ENCODE measurements at regions not wholly inside any gene's neighbourhood (a gene's known extent, or its start where the extent isn't known, plus 50 kb on each side); places are given as distances from the start of the nearest gene placed in this dataset.

DNA sequence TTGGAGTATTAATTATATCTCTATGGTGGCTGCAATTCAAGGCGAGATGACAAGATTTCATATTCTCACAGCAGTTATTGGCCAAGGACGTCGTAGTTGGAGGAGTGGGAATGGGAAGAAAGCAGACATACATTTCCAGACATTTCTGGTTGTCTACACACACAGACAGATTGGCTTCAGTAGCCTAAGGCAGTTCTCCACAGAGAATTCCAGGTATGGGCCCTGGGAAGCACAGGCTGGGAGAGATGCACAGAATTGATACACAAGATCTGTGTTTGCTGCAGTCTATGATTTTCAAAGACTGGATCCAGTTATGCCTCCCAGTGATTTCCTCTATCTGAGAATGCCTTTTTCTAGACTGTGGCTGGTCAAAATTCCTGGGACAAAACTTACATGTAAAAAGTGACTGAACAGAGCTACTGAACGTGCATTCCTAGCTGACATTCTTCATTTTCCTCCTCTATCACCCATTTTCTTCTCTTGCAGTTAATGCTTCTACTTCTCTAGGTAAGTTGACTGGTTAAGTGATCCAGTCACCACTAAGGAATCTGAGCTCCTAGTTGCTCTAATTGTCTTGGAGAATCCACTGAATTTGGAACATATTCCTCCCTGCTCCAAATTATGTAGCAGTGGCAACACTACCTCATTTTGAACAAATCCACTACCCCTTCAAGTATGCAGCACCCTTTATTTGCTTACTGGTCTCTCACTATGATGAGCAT lies 386.7 kb upstream of the CDH7 start:
- no peaks in the 10 kb centered on the region for H3K27me3 Mint-ChIP-seq (ENCODE audit: low read depth in 2 of 2)
- TF ChIP-seq, protein P1, sequence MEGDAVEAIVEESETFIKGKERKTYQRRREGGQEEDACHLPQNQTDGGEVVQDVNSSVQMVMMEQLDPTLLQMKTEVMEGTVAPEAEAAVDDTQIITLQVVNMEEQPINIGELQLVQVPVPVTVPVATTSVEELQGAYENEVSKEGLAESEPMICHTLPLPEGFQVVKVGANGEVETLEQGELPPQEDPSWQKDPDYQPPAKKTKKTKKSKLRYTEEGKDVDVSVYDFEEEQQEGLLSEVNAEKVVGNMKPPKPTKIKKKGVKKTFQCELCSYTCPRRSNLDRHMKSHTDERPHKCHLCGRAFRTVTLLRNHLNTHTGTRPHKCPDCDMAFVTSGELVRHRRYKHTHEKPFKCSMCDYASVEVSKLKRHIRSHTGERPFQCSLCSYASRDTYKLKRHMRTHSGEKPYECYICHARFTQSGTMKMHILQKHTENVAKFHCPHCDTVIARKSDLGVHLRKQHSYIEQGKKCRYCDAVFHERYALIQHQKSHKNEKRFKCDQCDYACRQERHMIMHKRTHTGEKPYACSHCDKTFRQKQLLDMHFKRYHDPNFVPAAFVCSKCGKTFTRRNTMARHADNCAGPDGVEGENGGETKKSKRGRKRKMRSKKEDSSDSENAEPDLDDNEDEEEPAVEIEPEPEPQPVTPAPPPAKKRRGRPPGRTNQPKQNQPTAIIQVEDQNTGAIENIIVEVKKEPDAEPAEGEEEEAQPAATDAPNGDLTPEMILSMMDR (IDR thresholded peaks at IDR 0.05), result no peak
- intact Hi-C loops (cut with micrococcal nuclease), result no loop called here

GRCh38 chr18:65363011-65363410 lies 387.8 kb upstream of the CDH7 start:
- no peaks in the 10 kb centered on the region for H3K27me3 ChIP-seq (ENCODE audit: control insufficient read depth, insufficient read depth, low read length)
- no peaks in the 10 kb centered on the region for H3K36me3 ChIP-seq (ENCODE audit: control insufficient read depth, insufficient read depth, low read length)
- ATAC-seq, result no peak
- 88% methylated on average over 3 of the region's 3 CpGs for WGBS (ENCODE audit: insufficient coverage)
- no peak for DNase-seq
- Mint-ChIP-seq H3K27ac (no peak overlapping the region), H3K4me3 (no peak overlapping the region), H3K27me3 (ENCODE audit: low read depth in 2 of 2) (no peaks in the 10 kb centered on the region), H3K4me1 (no peaks in the 10 kb centered on the region), H3K9me3 (peaks cover 11 to 14% of the 10 kb centered on the region in 2 donors), H3K36me3 (peaks cover 6% of the 10 kb centered on the region)
- H3K9me3 ChIP-seq (ENCODE audit: control insufficient read depth, insufficient read depth, low read length), result peaks cover 7% of the 10 kb centered on the region
- no peak overlapping the region for H3K4me3 ChIP-seq (ENCODE audit: low read length)
- TF ChIP-seq, protein P1 (IDR thresholded peaks at IDR 0.05), result no peak
- H3K4me1 ChIP-seq (ENCODE audit: control insufficient read depth, insufficient read depth, low read length), result no peaks in the 10 kb centered on the region
- intact Hi-C loops (cut with micrococcal nuclease), result no loop called here
- H3K27ac ChIP-seq (ENCODE audit: low read length), result no peak overlapping the region

More for the DNA sequence above, 386.7 kb upstream of the CDH7 start:
- Histone ChIP-seq H3K4me3 (ENCODE audit: low read length) (no peak overlapping the region), H3K9me3 (ENCODE audit: control insufficient read depth, insufficient read depth, low read length) (peaks cover 7% of the 10 kb centered on the region), H3K36me3 (ENCODE audit: control insufficient read depth, insufficient read depth, low read length) (no peaks in the 10 kb centered on the region), H3K27me3 (ENCODE audit: control insufficient read depth, insufficient read depth, low read length) (no peaks in the 10 kb centered on the region), H3K27ac (ENCODE audit: low read length) (no peak overlapping the region), H3K4me1 (ENCODE audit: control insufficient read depth, insufficient read depth, low read length) (no peaks in the 10 kb centered on the region)
- no peak overlapping the region for H3K4me3 Mint-ChIP-seq
- ATAC-seq (no peak), DNase-seq (no peak)
- no peaks in the 10 kb centered on the region for H3K36me3 Mint-ChIP-seq
- H3K9me3 Mint-ChIP-seq, result peaks cover 10 to 12% of the 10 kb centered on the region in 2 donors
- 63% methylated on average over 4 of the region's 4 CpGs for WGBS (ENCODE audit: insufficient coverage)
- no peak overlapping the region for H3K27ac Mint-ChIP-seq
- H3K4me1 Mint-ChIP-seq, result no peaks in the 10 kb centered on the region

- no peak for DNase-seq
- Histone ChIP-seq H3K4me3 (ENCODE audit: low read length) (no peak overlapping the region), H3K27ac (ENCODE audit: low read length) (no peak overlapping the region), H3K27me3 (ENCODE audit: control insufficient read depth, insufficient read depth, low read length) (no peaks in the 10 kb centered on the region), H3K4me1 (ENCODE audit: control insufficient read depth, insufficient read depth, low read length) (no peaks in the 10 kb centered on the region), H3K9me3 (ENCODE audit: control insufficient read depth, insufficient read depth, low read length) (peaks cover 7% of the 10 kb centered on the region), H3K36me3 (ENCODE audit: control insufficient read depth, insufficient read depth, low read length) (no peaks in the 10 kb centered on the region)
- peaks cover 11 to 19% of the 10 kb centered on the region in 2 donors for H3K9me3 Mint-ChIP-seq
- no peaks in the 10 kb centered on the region for H3K4me1 Mint-ChIP-seq
- H3K4me3 Mint-ChIP-seq, result no peak overlapping the region
- no peaks in the 10 kb centered on the region for H3K27me3 Mint-ChIP-seq (ENCODE audit: low read depth in 2 of 2)
- intact Hi-C loops (cut with micrococcal nuclease), result no loop called here
- no peak for ATAC-seq
- TF ChIP-seq, protein P1 (IDR thresholded peaks at IDR 0.05), result no peak
- 88% methylated on average over 1 of the region's 1 CpG for WGBS (ENCODE audit: insufficient coverage)
- peaks cover 11% of the 10 kb centered on the region for H3K36me3 Mint-ChIP-seq
- no peak overlapping the region for H3K27ac Mint-ChIP-seq
Observed at GRCh38 chr18:65359479-65359878, 391.3 kb upstream of the CDH7 start.

DNA sequence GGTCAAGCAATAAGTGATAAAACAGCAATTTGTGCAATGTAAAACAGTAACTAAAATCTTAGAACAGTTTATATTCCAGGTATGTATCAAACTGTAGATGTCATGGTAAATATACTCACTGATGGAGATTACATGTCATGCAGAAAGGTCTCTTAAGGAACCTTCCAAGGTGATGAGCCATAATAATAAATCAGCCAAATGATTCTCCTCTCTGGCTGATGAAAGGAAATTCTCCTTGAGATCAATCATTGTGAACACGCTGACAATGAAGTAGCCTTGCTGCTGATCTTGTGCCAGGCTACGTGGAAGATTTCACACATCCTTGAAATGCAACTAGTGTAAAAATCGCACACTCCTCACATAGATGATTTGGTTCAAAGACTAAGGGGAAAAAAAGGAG lies 392.5 kb upstream of the CDH7 start:
- H3K27me3 ChIP-seq (ENCODE audit: control insufficient read depth, insufficient read depth, low read length), result no peaks in the 10 kb centered on the region
- H3K36me3 ChIP-seq (ENCODE audit: control insufficient read depth, insufficient read depth, low read length), result no peaks in the 10 kb centered on the region
- H3K27ac ChIP-seq (ENCODE audit: low read length), result no peak overlapping the region
- ATAC-seq (no peak), DNase-seq (no peak)
- Mint-ChIP-seq H3K4me3 (no peak overlapping the region), H3K4me1 (no peaks in the 10 kb centered on the region), H3K9me3 (peaks cover 13 to 22% of the 10 kb centered on the region in 2 donors), H3K36me3 (peaks cover 18% of the 10 kb centered on the region), H3K27ac (no peak overlapping the region), H3K27me3 (ENCODE audit: low read depth in 2 of 2) (no peaks in the 10 kb centered on the region)
- intact Hi-C loops (cut with micrococcal nuclease), result no loop called here
- peaks cover 5% of the 10 kb centered on the region for H3K9me3 ChIP-seq (ENCODE audit: control insufficient read depth, insufficient read depth, low read length)
- TF ChIP-seq, protein P1 (IDR thresholded peaks at IDR 0.05), result no peak
- H3K4me3 ChIP-seq (ENCODE audit: low read length), result no peak overlapping the region
- 92% methylated on average over 2 of the region's 3 CpGs for WGBS (ENCODE audit: insufficient coverage)
- no peaks in the 10 kb centered on the region for H3K4me1 ChIP-seq (ENCODE audit: control insufficient read depth, insufficient read depth, low read length)

Data from natural killer cell (primary cell).